ENCODE measurements at regions not wholly inside any gene's neighbourhood (a gene's known extent, or its start where the extent isn't known, plus 50 kb on each side); places are given as distances from the start of the nearest gene placed in this dataset.
"Not testable (repeated sequence)": the region's sequence is repeated elsewhere in the genome, so short reads cannot be mapped to it uniquely, and the experiment has no call there.

- H3K4me1 Mint-ChIP-seq (ENCODE audit: low read depth); DNase-seq; H3K36me3 Mint-ChIP-seq (ENCODE audit: low read depth); intact Hi-C loops (cut with micrococcal nuclease); CTCF ChIA-PET; H3K27ac Mint-ChIP-seq; H3K4me3 Mint-ChIP-seq; H3K27me3 Mint-ChIP-seq (ENCODE audit: low read depth): not testable (repeated sequence)
- peaks cover 14% of the 10 kb centered on the region for H3K9me3 Mint-ChIP-seq
Measured at GRCh38 chr4:170682087-170682486, 592.3 kb upstream of the AADAT start.

- Mint-ChIP-seq H3K9me3 (peaks cover 13% of the 10 kb centered on the region), H3K27me3 (ENCODE audit: low read depth) (no peaks in the 10 kb centered on the region), H3K27ac (no peak overlapping the region), H3K36me3 (ENCODE audit: low read depth) (no peaks in the 10 kb centered on the region), H3K4me3 (no peak overlapping the region), H3K4me1 (ENCODE audit: low read depth) (no peaks in the 10 kb centered on the region)
- intact Hi-C loops (cut with micrococcal nuclease) = no loop called here
- no peak for DNase-seq
- CTCF ChIA-PET = no interaction called here
Measured at GRCh38 chr4:170675568-170676262, 586.0 kb upstream of the AADAT start.

- no peak overlapping the region for H3K27ac Mint-ChIP-seq
- H3K4me3 Mint-ChIP-seq = no peak overlapping the region
- DNase-seq = no peak
- CTCF ChIA-PET = no interaction called here
- peaks cover 13% of the 10 kb centered on the region for H3K9me3 Mint-ChIP-seq
- H3K4me1 Mint-ChIP-seq (ENCODE audit: low read depth) = no peaks in the 10 kb centered on the region
- H3K36me3 Mint-ChIP-seq (ENCODE audit: low read depth) = no peaks in the 10 kb centered on the region
- no peaks in the 10 kb centered on the region for H3K27me3 Mint-ChIP-seq (ENCODE audit: low read depth)
- intact Hi-C loops (cut with micrococcal nuclease) = no loop called here
Measured at GRCh38 chr4:170674176-170674575, 584.4 kb upstream of the AADAT start.

GRCh38 chr4:170672381-170672965 lies 582.7 kb upstream of the AADAT start:
- Mint-ChIP-seq H3K4me3 (no peak overlapping the region), H3K36me3 (ENCODE audit: low read depth) (no peaks in the 10 kb centered on the region), H3K27me3 (ENCODE audit: low read depth) (no peaks in the 10 kb centered on the region), H3K27ac (no peak overlapping the region), H3K4me1 (ENCODE audit: low read depth) (no peaks in the 10 kb centered on the region), H3K9me3 (peaks cover 7% of the 10 kb centered on the region)
- DNase-seq = no peak
- CTCF ChIA-PET = no interaction called here
- intact Hi-C loops (cut with micrococcal nuclease) = no loop called here

GRCh38 chr4:170671171-170671570 lies 581.4 kb upstream of the AADAT start:
- DNase-seq = no peak
- no peaks in the 10 kb centered on the region for H3K27me3 Mint-ChIP-seq (ENCODE audit: low read depth)
- peaks cover 4% of the 10 kb centered on the region for H3K9me3 Mint-ChIP-seq
- intact Hi-C loops (cut with micrococcal nuclease) = no loop called here
- no peak overlapping the region for H3K4me3 Mint-ChIP-seq
- CTCF ChIA-PET = no interaction called here
- H3K4me1 Mint-ChIP-seq (ENCODE audit: low read depth) = no peaks in the 10 kb centered on the region
- H3K36me3 Mint-ChIP-seq (ENCODE audit: low read depth) = no peaks in the 10 kb centered on the region
- no peak overlapping the region for H3K27ac Mint-ChIP-seq

- Mint-ChIP-seq H3K4me3 (no peak overlapping the region), H3K27ac (no peak overlapping the region), H3K9me3 (peaks cover 3% of the 10 kb centered on the region), H3K36me3 (ENCODE audit: low read depth) (no peaks in the 10 kb centered on the region), H3K4me1 (ENCODE audit: low read depth) (no peaks in the 10 kb centered on the region), H3K27me3 (ENCODE audit: low read depth) (no peaks in the 10 kb centered on the region)
- no peak for DNase-seq
- intact Hi-C loops (cut with micrococcal nuclease) = no loop called here
- CTCF ChIA-PET = interaction anchor here (0.5 to 0.6 kb wide), 2 partner anchors 782 to 1917 kb away, joined by 3 read pairs; no protein-coding TSS in a partner anchor
Measured at GRCh38 chr4:170667814-170668213, 578.1 kb upstream of the AADAT start.

GRCh38 chr4:170666909-170667308 lies 577.2 kb upstream of the AADAT start:
- H3K27me3 Mint-ChIP-seq (ENCODE audit: low read depth) = no peaks in the 10 kb centered on the region
- DNase-seq = no peak
- H3K9me3 Mint-ChIP-seq = peaks cover 3% of the 10 kb centered on the region
- intact Hi-C loops (cut with micrococcal nuclease) = no loop called here
- H3K4me1 Mint-ChIP-seq (ENCODE audit: low read depth) = no peaks in the 10 kb centered on the region
- H3K36me3 Mint-ChIP-seq (ENCODE audit: low read depth) = no peaks in the 10 kb centered on the region
- no peak overlapping the region for H3K4me3 Mint-ChIP-seq
- H3K27ac Mint-ChIP-seq = no peak overlapping the region
- CTCF ChIA-PET = no interaction called here

- Mint-ChIP-seq H3K4me3 (no peak overlapping the region), H3K27ac (no peak overlapping the region), H3K4me1 (ENCODE audit: low read depth) (no peaks in the 10 kb centered on the region), H3K9me3 (peaks cover 3% of the 10 kb centered on the region), H3K36me3 (ENCODE audit: low read depth) (no peaks in the 10 kb centered on the region), H3K27me3 (ENCODE audit: low read depth) (no peaks in the 10 kb centered on the region)
- intact Hi-C loops (cut with micrococcal nuclease) = no loop called here
- no peak for DNase-seq
- CTCF ChIA-PET = no interaction called here
Measured at GRCh38 chr4:170662250-170662649, 572.5 kb upstream of the AADAT start.

- H3K36me3 Mint-ChIP-seq (ENCODE audit: low read depth) = no peaks in the 10 kb centered on the region
- CTCF ChIA-PET = no interaction called here
- H3K4me1 Mint-ChIP-seq (ENCODE audit: low read depth) = no peaks in the 10 kb centered on the region
- no peak overlapping the region for H3K4me3 Mint-ChIP-seq
- no peak for DNase-seq
- no peak overlapping the region for H3K27ac Mint-ChIP-seq
- peaks cover 3% of the 10 kb centered on the region for H3K9me3 Mint-ChIP-seq
- intact Hi-C loops (cut with micrococcal nuclease) = no loop called here
- H3K27me3 Mint-ChIP-seq (ENCODE audit: low read depth) = no peaks in the 10 kb centered on the region
Measured at GRCh38 chr4:170657761-170658160, 568.0 kb upstream of the AADAT start.

GRCh38 chr4:170656506-170656905 lies 566.8 kb upstream of the AADAT start:
- intact Hi-C loops (cut with micrococcal nuclease) = no loop called here
- CTCF ChIA-PET = no interaction called here

GRCh38 chr4:170652571-170652970 lies 562.8 kb upstream of the AADAT start:
- H3K27ac Mint-ChIP-seq = no peak overlapping the region
- intact Hi-C loops (cut with micrococcal nuclease) = no loop called here
- H3K36me3 Mint-ChIP-seq (ENCODE audit: low read depth) = no peaks in the 10 kb centered on the region
- no peak overlapping the region for H3K4me3 Mint-ChIP-seq
- no peaks in the 10 kb centered on the region for H3K27me3 Mint-ChIP-seq (ENCODE audit: low read depth)
- no peak for DNase-seq
- H3K9me3 Mint-ChIP-seq = peaks cover 5% of the 10 kb centered on the region
- CTCF ChIA-PET = no interaction called here
- H3K4me1 Mint-ChIP-seq (ENCODE audit: low read depth) = no peaks in the 10 kb centered on the region

More at GRCh38 chr4:170656506-170656905, 566.8 kb upstream of the AADAT start:
- Mint-ChIP-seq H3K27me3 (ENCODE audit: low read depth) (no peaks in the 10 kb centered on the region), H3K4me1 (ENCODE audit: low read depth) (no peaks in the 10 kb centered on the region), H3K4me3 (no peak overlapping the region), H3K9me3 (peaks cover 5% of the 10 kb centered on the region), H3K36me3 (ENCODE audit: low read depth) (no peaks in the 10 kb centered on the region), H3K27ac (no peak overlapping the region)
- DNase-seq = no peak

GRCh38 chr4:170651786-170652185 lies 562.0 kb upstream of the AADAT start:
- intact Hi-C loops (cut with micrococcal nuclease) = no loop called here
- CTCF ChIA-PET = no interaction called here
- no peak overlapping the region for H3K27ac Mint-ChIP-seq
- no peaks in the 10 kb centered on the region for H3K4me1 Mint-ChIP-seq (ENCODE audit: low read depth)
- H3K4me3 Mint-ChIP-seq = no peak overlapping the region
- H3K27me3 Mint-ChIP-seq (ENCODE audit: low read depth) = no peaks in the 10 kb centered on the region
- peaks cover 5% of the 10 kb centered on the region for H3K9me3 Mint-ChIP-seq
- no peaks in the 10 kb centered on the region for H3K36me3 Mint-ChIP-seq (ENCODE audit: low read depth)
- DNase-seq = no peak

GRCh38 chr4:170627418-170627817 lies 537.7 kb upstream of the AADAT start:
- no peak for DNase-seq
- Mint-ChIP-seq H3K36me3 (ENCODE audit: low read depth) (no peaks in the 10 kb centered on the region), H3K9me3 (peaks cover 21% of the 10 kb centered on the region), H3K4me1 (ENCODE audit: low read depth) (no peaks in the 10 kb centered on the region), H3K27ac (no peak overlapping the region), H3K27me3 (ENCODE audit: low read depth) (no peaks in the 10 kb centered on the region), H3K4me3 (no peak overlapping the region)
- intact Hi-C loops (cut with micrococcal nuclease) = no loop called here
- CTCF ChIA-PET = no interaction called here
